ENCODE measurements at regions not wholly inside any gene's neighbourhood (a gene's known extent, or its start where the extent isn't known, plus 50 kb on each side); places are given as distances from the start of the nearest gene placed in this dataset.

DNA sequence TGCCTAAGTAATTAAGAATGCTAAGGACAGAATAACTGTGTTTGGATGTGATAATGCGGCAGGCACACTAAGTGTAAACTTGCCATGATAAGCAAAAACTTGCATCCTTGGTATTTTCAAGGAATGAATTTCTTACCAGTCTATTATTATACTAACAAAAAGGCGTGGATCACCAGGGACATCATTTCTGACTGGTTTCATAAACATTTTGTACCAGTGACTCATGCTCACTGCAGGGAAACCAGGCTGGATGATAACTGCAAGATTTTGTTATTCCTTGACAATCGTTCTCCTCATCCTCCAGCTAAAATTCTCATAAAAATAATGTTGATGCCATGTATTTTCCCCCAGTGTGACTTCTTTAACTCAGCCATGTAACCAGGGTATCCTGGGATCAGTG lies 289.5 kb downstream of the CDCA7 start:
- DNase-seq, result no peak
- Histone ChIP-seq H3K9me3 (ENCODE audit: control insufficient read depth in 2 of 2, insufficient read depth in 1 of 2, low read depth in 1 of 2, low read length in 1 of 2) (no peaks in the 10 kb centered on the region), H3K27me3 (ENCODE audit: control insufficient read depth in 3 of 3, insufficient read depth in 3 of 3, low read length in 3 of 3) (no peaks in the 10 kb centered on the region), H3K27ac (ENCODE audit: low read depth in 1 of 3, low read length in 2 of 3) (no peak overlapping the region), H3K4me3 (ENCODE audit: low read depth in 1 of 3, low read length in 3 of 3) (no peak overlapping the region), H3K36me3 (ENCODE audit: control insufficient read depth in 3 of 3, insufficient read depth in 2 of 3, low read depth in 1 of 3, low read length in 3 of 3) (no peaks in the 10 kb centered on the region), H3K4me1 (ENCODE audit: control insufficient read depth in 3 of 3, insufficient read depth in 2 of 3, low read depth in 1 of 3, low read length in 2 of 3) (peaks cover 0 to 7% (median 0%) of the 10 kb centered on the region in 3 donors)
- WGBS, 3 donors, result 85 to 87% (median 86%) methylated on average over 3 of the region's 3 CpGs
- no peak for FAIRE-seq

DNA sequence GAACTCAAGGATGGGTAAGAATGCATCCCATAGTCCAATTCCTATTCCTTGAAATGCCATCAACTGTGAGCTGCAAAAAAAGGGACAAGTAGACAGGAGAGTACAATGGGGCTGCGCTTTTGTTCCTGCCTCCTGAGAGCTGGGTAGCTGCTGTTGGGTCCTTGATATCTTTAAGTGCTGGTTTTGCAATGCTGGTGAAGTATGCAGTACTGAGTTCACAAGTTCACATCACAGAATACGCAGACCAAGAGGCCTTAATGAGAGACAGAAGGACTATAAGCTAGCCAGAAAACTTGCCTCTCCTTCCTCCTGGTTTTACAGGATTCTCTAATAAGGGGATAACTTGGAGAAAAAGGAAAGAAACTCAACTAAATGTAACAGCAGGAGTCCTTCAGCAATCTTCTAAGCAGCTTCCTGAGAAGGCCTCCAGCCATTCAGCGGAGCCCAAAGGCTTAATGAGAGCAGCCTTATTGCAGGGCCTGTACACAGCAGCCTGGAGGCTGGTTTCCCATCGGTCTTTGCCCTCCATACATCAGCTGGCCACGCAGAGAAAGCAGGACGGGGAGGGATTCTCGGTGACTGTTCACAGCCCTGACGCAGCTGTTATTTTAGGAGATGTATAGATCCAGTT lies 293.1 kb downstream of the CDCA7 start:
- Histone ChIP-seq H3K36me3 (ENCODE audit: control insufficient read depth in 3 of 3, insufficient read depth in 2 of 3, low read depth in 1 of 3, low read length in 3 of 3) (no peaks in the 10 kb centered on the region), H3K27me3 (ENCODE audit: control insufficient read depth in 3 of 3, insufficient read depth in 3 of 3, low read length in 3 of 3) (no peaks in the 10 kb centered on the region), H3K4me1 (ENCODE audit: control insufficient read depth in 3 of 3, insufficient read depth in 2 of 3, low read depth in 1 of 3, low read length in 2 of 3) (peaks cover 0 to 7% (median 0%) of the 10 kb centered on the region in 3 donors), H3K27ac (ENCODE audit: low read depth in 1 of 3, low read length in 2 of 3) (peak overlapping the region in 1 of 3 donors; percentile 65), H3K9me3 (ENCODE audit: control insufficient read depth in 2 of 2, insufficient read depth in 1 of 2, low read depth in 1 of 2, low read length in 1 of 2) (no peaks in the 10 kb centered on the region), H3K4me3 (ENCODE audit: low read depth in 1 of 3, low read length in 3 of 3) (no peak overlapping the region)
- WGBS, 3 donors, result 73 to 88% (median 73%) methylated on average over 8 of the region's 8 CpGs
- no peak for FAIRE-seq
- DNase-seq, result peak in 1 of 2 donors; percentile 30

DNA sequence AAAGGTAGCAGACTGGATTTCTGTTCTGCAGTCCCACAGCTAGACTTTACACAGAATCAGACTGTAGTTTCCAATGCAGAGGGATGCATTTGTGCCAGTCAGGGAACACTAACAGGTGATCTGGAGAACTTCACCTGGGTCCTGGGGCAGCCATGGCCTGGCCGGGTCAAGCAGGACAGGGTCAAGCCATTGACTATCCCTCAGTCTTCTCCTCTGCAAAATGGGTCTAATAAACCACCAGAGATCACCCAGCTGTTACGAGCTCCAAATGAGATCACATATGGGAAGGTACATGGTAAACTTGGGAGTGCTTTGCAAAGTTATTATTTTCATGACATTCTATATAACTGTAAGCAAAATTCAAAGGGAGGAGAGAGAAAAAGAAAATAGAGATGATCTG lies 294.1 kb downstream of the CDCA7 start:
- no peaks in the 10 kb centered on the region for H3K36me3 ChIP-seq (ENCODE audit: control insufficient read depth in 3 of 3, insufficient read depth in 2 of 3, low read depth in 1 of 3, low read length in 3 of 3)
- no peak for FAIRE-seq
- no peak overlapping the region for H3K27ac ChIP-seq (ENCODE audit: low read depth in 1 of 3, low read length in 2 of 3)
- no peaks in the 10 kb centered on the region for H3K27me3 ChIP-seq (ENCODE audit: control insufficient read depth in 3 of 3, insufficient read depth in 3 of 3, low read length in 3 of 3)
- WGBS, 3 donors, result 84 to 95% (median 88%) methylated on average over 2 of the region's 2 CpGs
- no peak overlapping the region for H3K4me3 ChIP-seq (ENCODE audit: low read depth in 1 of 3, low read length in 3 of 3)
- no peaks in the 10 kb centered on the region for H3K9me3 ChIP-seq (ENCODE audit: control insufficient read depth in 2 of 2, insufficient read depth in 1 of 2, low read depth in 1 of 2, low read length in 1 of 2)
- peaks cover 0 to 7% (median 0%) of the 10 kb centered on the region in 3 donors for H3K4me1 ChIP-seq (ENCODE audit: control insufficient read depth in 3 of 3, insufficient read depth in 2 of 3, low read depth in 1 of 3, low read length in 2 of 3)
- DNase-seq, result no peak

DNA sequence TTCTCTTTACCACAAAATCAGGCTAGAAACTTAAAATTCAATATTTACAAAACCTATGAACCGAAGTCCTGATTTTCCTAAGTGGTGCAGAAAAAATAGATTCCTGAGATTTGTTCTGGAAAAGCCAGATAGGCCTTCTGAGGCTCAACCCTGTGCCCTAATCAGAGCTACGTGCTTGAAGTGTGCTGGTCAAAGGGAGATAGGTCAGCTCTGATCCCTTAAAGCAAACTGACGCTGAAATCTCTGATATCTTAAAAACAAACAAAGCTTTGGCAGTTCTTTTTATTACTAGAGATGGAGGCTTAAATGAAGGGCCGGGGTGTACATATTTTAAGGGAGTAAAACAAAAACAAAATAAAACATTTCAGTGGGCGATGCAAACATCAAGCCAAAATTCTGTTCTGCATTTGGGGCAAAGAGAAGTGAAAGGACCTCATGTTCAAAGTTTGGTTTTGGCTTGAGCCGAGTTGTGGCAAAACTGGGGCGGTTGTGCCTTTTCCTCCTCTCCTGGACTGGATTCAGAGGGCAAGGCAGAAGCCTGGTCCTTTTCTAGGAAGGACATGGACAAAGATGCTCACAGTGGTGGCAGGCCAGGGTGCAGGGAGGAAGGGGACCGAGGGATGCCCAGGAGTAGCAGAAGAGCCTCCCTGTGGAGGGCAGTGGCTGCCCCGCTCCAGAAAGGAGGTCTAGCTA lies 295.0 kb downstream of the CDCA7 start:
- Histone ChIP-seq H3K9me3 (ENCODE audit: control insufficient read depth in 2 of 2, insufficient read depth in 1 of 2, low read depth in 1 of 2, low read length in 1 of 2) (no peaks in the 10 kb centered on the region), H3K27ac (ENCODE audit: low read depth in 1 of 3, low read length in 2 of 3) (no peak overlapping the region), H3K36me3 (ENCODE audit: control insufficient read depth in 3 of 3, insufficient read depth in 2 of 3, low read depth in 1 of 3, low read length in 3 of 3) (no peaks in the 10 kb centered on the region), H3K4me1 (ENCODE audit: control insufficient read depth in 3 of 3, insufficient read depth in 2 of 3, low read depth in 1 of 3, low read length in 2 of 3) (peaks cover 0 to 7% (median 0%) of the 10 kb centered on the region in 3 donors), H3K4me3 (ENCODE audit: low read depth in 1 of 3, low read length in 3 of 3) (no peak overlapping the region), H3K27me3 (ENCODE audit: control insufficient read depth in 3 of 3, insufficient read depth in 3 of 3, low read length in 3 of 3) (no peaks in the 10 kb centered on the region)
- FAIRE-seq, result no peak
- WGBS, 3 donors, result 48 to 59% (median 58%) methylated on average over 9 of the region's 9 CpGs
- no peak for DNase-seq

DNA sequence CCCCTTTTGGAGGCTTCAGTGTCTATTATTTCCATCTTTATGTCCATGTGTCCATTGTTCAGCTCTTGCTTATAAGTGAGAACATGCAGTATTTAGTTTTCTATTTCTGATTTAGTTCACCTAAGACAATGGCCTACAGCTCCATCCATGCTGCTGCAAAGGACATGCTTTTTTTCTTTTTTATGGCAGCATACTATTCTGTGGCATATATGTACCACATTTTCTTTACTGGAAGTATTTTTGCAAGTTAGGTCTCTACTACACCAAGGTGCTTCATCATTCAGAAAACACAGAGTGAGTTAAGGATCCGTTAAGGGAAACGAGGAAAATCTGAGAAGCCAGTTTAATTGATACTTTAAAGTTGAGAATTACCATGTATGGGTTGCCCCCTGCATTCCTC lies 297.2 kb downstream of the CDCA7 start:
- DNase-seq (no peak), FAIRE-seq (no peak)
- Histone ChIP-seq H3K36me3 (ENCODE audit: control insufficient read depth in 3 of 3, insufficient read depth in 2 of 3, low read depth in 1 of 3, low read length in 3 of 3) (no peaks in the 10 kb centered on the region), H3K4me1 (ENCODE audit: control insufficient read depth in 3 of 3, insufficient read depth in 2 of 3, low read depth in 1 of 3, low read length in 2 of 3) (peaks cover 0 to 7% (median 0%) of the 10 kb centered on the region in 3 donors), H3K4me3 (ENCODE audit: low read depth in 1 of 3, low read length in 3 of 3) (no peak overlapping the region), H3K27ac (ENCODE audit: low read depth in 1 of 3, low read length in 2 of 3) (no peak overlapping the region), H3K9me3 (ENCODE audit: control insufficient read depth in 2 of 2, insufficient read depth in 1 of 2, low read depth in 1 of 2, low read length in 1 of 2) (no peaks in the 10 kb centered on the region), H3K27me3 (ENCODE audit: control insufficient read depth in 3 of 3, insufficient read depth in 3 of 3, low read length in 3 of 3) (no peaks in the 10 kb centered on the region)
- 92 to 98% (median 95%) methylated on average over 2 of the region's 2 CpGs for WGBS, 3 donors

DNA sequence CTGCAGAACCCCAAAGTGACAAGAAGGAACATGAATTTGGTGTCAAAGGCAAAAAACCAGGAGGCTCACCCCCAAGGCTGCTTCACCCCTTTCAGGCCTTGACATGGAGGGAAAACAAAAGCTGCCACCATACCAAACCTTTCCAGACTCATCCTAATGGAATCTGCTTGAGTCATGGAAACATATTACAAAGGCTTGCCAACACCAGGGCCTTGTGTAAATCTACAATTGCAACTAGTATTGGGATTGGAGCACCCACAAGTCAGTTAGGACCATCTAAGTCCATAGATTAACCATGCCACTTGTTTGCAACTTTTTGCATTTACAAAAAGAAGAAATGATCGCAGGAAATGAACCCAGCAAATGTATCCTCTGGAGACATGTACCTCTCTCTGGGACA lies 297.6 kb downstream of the CDCA7 start:
- no peaks in the 10 kb centered on the region for H3K36me3 ChIP-seq (ENCODE audit: control insufficient read depth in 3 of 3, insufficient read depth in 2 of 3, low read depth in 1 of 3, low read length in 3 of 3)
- H3K27me3 ChIP-seq (ENCODE audit: control insufficient read depth in 3 of 3, insufficient read depth in 3 of 3, low read length in 3 of 3), result no peaks in the 10 kb centered on the region
- H3K4me1 ChIP-seq (ENCODE audit: control insufficient read depth in 3 of 3, insufficient read depth in 2 of 3, low read depth in 1 of 3, low read length in 2 of 3), result peaks cover 0 to 7% (median 0%) of the 10 kb centered on the region in 3 donors
- no peak for DNase-seq
- 91 to 100% (median 97%) methylated on average over 1 of the region's 1 CpG for WGBS, 3 donors
- no peak overlapping the region for H3K27ac ChIP-seq (ENCODE audit: low read depth in 1 of 3, low read length in 2 of 3)
- H3K9me3 ChIP-seq (ENCODE audit: control insufficient read depth in 2 of 2, insufficient read depth in 1 of 2, low read depth in 1 of 2, low read length in 1 of 2), result no peaks in the 10 kb centered on the region
- no peak for FAIRE-seq
- H3K4me3 ChIP-seq (ENCODE audit: low read depth in 1 of 3, low read length in 3 of 3), result no peak overlapping the region

DNA sequence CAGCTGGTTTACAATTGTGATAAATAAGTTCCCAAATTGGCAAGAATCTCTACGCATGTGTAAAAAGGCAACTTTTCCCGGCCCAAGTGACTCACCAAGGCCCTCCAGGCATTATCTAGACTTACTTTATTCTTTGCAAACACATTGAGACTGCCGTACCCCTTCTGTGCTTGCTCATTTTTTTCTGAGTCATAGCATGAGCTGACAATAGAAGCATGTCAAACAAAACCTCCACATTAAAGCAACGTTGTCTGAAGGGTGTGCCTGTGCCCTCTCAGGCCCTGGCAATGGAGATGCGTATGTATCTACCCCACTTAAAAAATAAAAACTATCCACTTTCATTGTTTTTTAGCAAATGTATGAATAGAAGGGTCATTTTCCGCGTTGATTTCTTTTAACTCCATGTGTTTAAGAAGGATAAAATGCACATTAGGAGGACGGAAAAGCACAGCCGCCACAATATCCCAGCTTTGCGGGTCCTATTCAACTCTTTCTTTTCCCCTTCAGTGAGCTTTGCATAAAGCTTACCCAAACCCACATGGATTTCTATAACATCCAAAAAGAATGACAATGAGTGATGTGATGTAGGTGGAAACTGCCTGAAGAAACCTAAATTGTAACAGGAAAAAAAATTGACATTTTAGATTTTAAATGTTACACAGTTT lies 298.2 kb downstream of the CDCA7 start:
- Histone ChIP-seq H3K4me1 (ENCODE audit: control insufficient read depth in 3 of 3, insufficient read depth in 2 of 3, low read depth in 1 of 3, low read length in 2 of 3) (peaks cover 0 to 6% (median 0%) of the 10 kb centered on the region in 3 donors), H3K4me3 (ENCODE audit: low read depth in 1 of 3, low read length in 3 of 3) (no peak overlapping the region), H3K36me3 (ENCODE audit: control insufficient read depth in 3 of 3, insufficient read depth in 2 of 3, low read depth in 1 of 3, low read length in 3 of 3) (no peaks in the 10 kb centered on the region), H3K9me3 (ENCODE audit: control insufficient read depth in 2 of 2, insufficient read depth in 1 of 2, low read depth in 1 of 2, low read length in 1 of 2) (no peaks in the 10 kb centered on the region), H3K27ac (ENCODE audit: low read depth in 1 of 3, low read length in 2 of 3) (no peak overlapping the region), H3K27me3 (ENCODE audit: control insufficient read depth in 3 of 3, insufficient read depth in 3 of 3, low read length in 3 of 3) (no peaks in the 10 kb centered on the region)
- WGBS, 3 donors, result 63 to 69% (median 65%) methylated on average over 10 of the region's 10 CpGs
- FAIRE-seq (no peak), DNase-seq (peak; percentile 23 to 34)

DNA sequence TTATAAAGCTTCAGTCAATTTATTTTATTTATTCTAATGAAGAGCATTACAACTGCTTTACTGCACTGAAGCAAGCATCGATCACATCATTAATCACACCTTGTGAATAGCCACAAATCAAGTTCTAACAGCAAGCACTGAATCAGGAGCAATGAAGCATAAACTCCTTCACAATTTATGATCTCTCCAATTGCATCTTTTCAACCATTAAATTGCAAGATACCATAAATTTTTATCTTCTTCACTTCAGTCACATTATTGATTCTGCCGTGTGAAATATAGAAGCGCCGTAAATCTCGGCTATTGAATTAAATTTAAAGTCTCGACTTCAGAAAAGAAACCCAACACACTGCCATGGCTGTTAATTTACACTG lies 298.7 kb downstream of the CDCA7 start:
- Histone ChIP-seq H3K9me3 (ENCODE audit: control insufficient read depth in 2 of 2, insufficient read depth in 1 of 2, low read depth in 1 of 2, low read length in 1 of 2) (no peaks in the 10 kb centered on the region), H3K27ac (ENCODE audit: low read depth in 1 of 3, low read length in 2 of 3) (no peak overlapping the region), H3K4me1 (ENCODE audit: control insufficient read depth in 3 of 3, insufficient read depth in 2 of 3, low read depth in 1 of 3, low read length in 2 of 3) (peaks cover 0 to under 1% (median 0%) of the 10 kb centered on the region in 3 donors), H3K4me3 (ENCODE audit: low read depth in 1 of 3, low read length in 3 of 3) (no peak overlapping the region), H3K27me3 (ENCODE audit: control insufficient read depth in 3 of 3, insufficient read depth in 3 of 3, low read length in 3 of 3) (no peaks in the 10 kb centered on the region), H3K36me3 (ENCODE audit: control insufficient read depth in 3 of 3, insufficient read depth in 2 of 3, low read depth in 1 of 3, low read length in 3 of 3) (no peaks in the 10 kb centered on the region)
- 81 to 88% (median 83%) methylated on average over 6 of the region's 6 CpGs for WGBS, 3 donors
- DNase-seq, result no peak
- FAIRE-seq, result no peak

All from small intestine (tissue), 7 donors.